GM12892 (cell line): ENCODE measurements at regions not wholly inside any gene's neighbourhood (a gene's known extent, or its start where the extent isn't known, plus 50 kb on each side); places are given as distances from the start of the nearest gene placed in this dataset.

Experiments
- POLR2A ChIP-seq: IDR thresholded peaks from 2 replicates; pipeline ENCODE4 v1.6.1; 2011; ENCODE audit warnings: low read depth, low read length, control low read depth
- TAF1 ChIP-seq: IDR thresholded peaks from 2 replicates; pipeline ENCODE4 v1.6.1; 2011; ENCODE audit warnings: low read depth, mild to moderate bottlenecking, control low read depth, low read length, borderline replicate concordance

GRCh38 chr15:95857758-95858157, 472.7 kb upstream of the NR2F2 start:
- TF ChIP-seq POLR2A (no peak), TAF1 (no peak)
